Ovary (tissue), 7 donors: ENCODE measurements at regions not wholly inside any gene's neighbourhood (a gene's known extent, or its start where the extent isn't known, plus 50 kb on each side); places are given as distances from the start of the nearest gene placed in this dataset.

Experiments
- DNase-seq, 5 donors: peaks; one replicate each; pipeline ENCODE4 v3.0.0-alpha.2; 2019 to 2020
- H3K27ac ChIP-seq, 2 donors: fragments of 200-600 bp; one replicate each; pipeline versions ENCODE4 v1.5.1 to v1.8.0; 2019 to 2022
- H3K27me3 ChIP-seq: fragments of 200-600 bp; one replicate; pipeline ENCODE4 v1.8.0; 2022
- H3K36me3 ChIP-seq: fragments of 200-600 bp; sonication (generic); one replicate; pipeline ENCODE4 v1.5.1; 2019
- H3K4me1 ChIP-seq: one replicate; pipeline ENCODE4 v1.8.1; 2013; ENCODE audit warnings: mild to moderate bottlenecking, moderate library complexity; ENCODE audit not compliant: insufficient read depth
- H3K4me3 ChIP-seq: fragments of 200-600 bp; sonication (generic); one replicate; pipeline ENCODE4 v1.5.1; 2017
- H3K9me3 ChIP-seq, 2 donors: fragments of 200-600 bp in 1 of 2; sonication (generic) in 1 of 2; one replicate each; pipeline versions ENCODE4 v1.5.1 to v1.8.1; 2013 to 2019; ENCODE audit warnings: mild to moderate bottlenecking in 1 of 2, moderate library complexity in 1 of 2
- CTCF ChIP-seq, 3 donors: fragments of 450-650 bp in 2 of 3; fragments of 200-600 bp in 1 of 3; IDR thresholded peaks; one replicate each; pipeline versions ENCODE4 v1.5.1 to v1.8.0; 2016 to 2022; ENCODE audit warnings: antibody characterized with exemption in 3 of 3, mild to moderate bottlenecking in 1 of 3
- EP300 ChIP-seq: sonication (generic); formaldehyde crosslinking; IDR thresholded peaks from one replicate; pipeline ENCODE4 v1.6.1; 2017; ENCODE audit warnings: antibody characterized with exemption
- POLR2A ChIP-seq: fragments of 450-650 bp; IDR thresholded peaks from one replicate; pipeline ENCODE4 v1.6.1; 2017; ENCODE audit warnings: antibody characterized with exemption, mild to moderate bottlenecking, moderate library complexity
- WGBS, 3 donors: extraction: QIAGEN DNeasy Blood & Tissue Kit in 1 of 3; methylation state at CpG; one replicate each; pipeline versions ENCODE4 v1.1.5 to v1.1.7; 2013 to 2017; 5-methylcytosine and 5-hydroxymethylcytosine counted together
- intact Hi-C, 4 donors: fragments of 100-400 bp; cut with DNase I; formaldehyde crosslinking; loops; one replicate each; pipeline versions ENCODE4 v1.11.0 to v1.15.1; 2022 to 2023
- donor health status: DM: no; HTN: no; CAD: no; lungs with moderate emphysema.
- donor health status: DM: no; HTN: no; CAD: no.
- donor health status: Bipolar disorder and iron deficiency.
- donor health status: DM: no; HTN: no; CAD: no.
- donor health status: DM: yes; HTN: yes; CAD: no.

GRCh38 chr6:135738636-135739035 is 112.9 kb upstream of the PDE7B start:
- Histone ChIP-seq H3K27ac (no peak overlapping the region), H3K4me1 (no peaks in the 10 kb centered on the region), H3K4me3 (no peak overlapping the region), H3K27me3 (no peaks in the 10 kb centered on the region), H3K36me3 (no peaks in the 10 kb centered on the region), H3K9me3 (no peaks in the 10 kb centered on the region)
- TF ChIP-seq POLR2A: no peak
- TF ChIP-seq CTCF (IDR thresholded peaks at IDR 0.05): no peak
- TF ChIP-seq EP300: no peak
- intact Hi-C loops: no loop called here
- no peak for DNase-seq
- 27 to 44% (median 35%) methylated on average over 1 of the region's 1 CpG for WGBS, 3 donors

- whole genome bisulfite sequencing, 3 donors: 24 to 26% (median 24%) methylated on average over 7 of the region's 7 CpGs
- no peaks in the 10 kb centered on the region for H3K27me3 ChIP-seq
- intact Hi-C loops: no loop called here
- DNase-seq: no peak
- no peak overlapping the region for H3K27ac ChIP-seq
- no peaks in the 10 kb centered on the region for H3K36me3 ChIP-seq
- no peaks in the 10 kb centered on the region for H3K9me3 ChIP-seq
- no peak overlapping the region for H3K4me3 ChIP-seq
- H3K4me1 ChIP-seq: no peaks in the 10 kb centered on the region
- TF ChIP-seq CTCF (IDR thresholded peaks at IDR 0.05) (no peak), POLR2A (no peak), EP300 (no peak)
These were observed 112.2 kb upstream of the PDE7B start for GRCh38 chr6:135739288-135739687.

GRCh38 chr6:135740580-135740979 is 110.9 kb upstream of the PDE7B start:
- H3K27ac ChIP-seq: no peak overlapping the region
- 40 to 62% (median 43%) methylated on average over 1 of the region's 1 CpG for WGBS, 3 donors
- no peak overlapping the region for H3K4me3 ChIP-seq
- no peaks in the 10 kb centered on the region for H3K4me1 ChIP-seq
- H3K9me3 ChIP-seq: no peaks in the 10 kb centered on the region
- intact Hi-C loops: no loop called here
- no peak for DNase-seq
- H3K36me3 ChIP-seq: no peaks in the 10 kb centered on the region
- TF ChIP-seq POLR2A (no peak), CTCF (IDR thresholded peaks at IDR 0.05) (no peak), EP300 (no peak)
- no peaks in the 10 kb centered on the region for H3K27me3 ChIP-seq

GRCh38 chr6:135743476-135743875 is 108.0 kb upstream of the PDE7B start:
- Histone ChIP-seq H3K36me3 (no peaks in the 10 kb centered on the region), H3K4me1 (no peaks in the 10 kb centered on the region), H3K4me3 (no peak overlapping the region), H3K27ac (no peak overlapping the region), H3K27me3 (no peaks in the 10 kb centered on the region), H3K9me3 (no peaks in the 10 kb centered on the region)
- DNase-seq: no peak
- TF ChIP-seq POLR2A (no peak), EP300 (no peak), CTCF (IDR thresholded peaks at IDR 0.05) (no peak)
- intact Hi-C loops: no loop called here
- 82 to 84% (median 84%) methylated on average over 5 of the region's 5 CpGs for WGBS, 3 donors

- DNase-seq: no peak
- WGBS, 3 donors: 76 to 82% (median 79%) methylated on average over 3 of the region's 3 CpGs
- no peak for TF ChIP-seq CTCF (IDR thresholded peaks at IDR 0.05)
- TF ChIP-seq EP300: no peak
- no peak for TF ChIP-seq POLR2A
These were observed 103.3 kb upstream of the PDE7B start for GRCh38 chr6:135748189-135748588.

More at GRCh38 chr6:135748189-135748588, 103.3 kb upstream of the PDE7B start:
- Histone ChIP-seq H3K4me3 (no peak overlapping the region), H3K27ac (no peak overlapping the region), H3K36me3 (no peaks in the 10 kb centered on the region), H3K4me1 (no peaks in the 10 kb centered on the region), H3K27me3 (no peaks in the 10 kb centered on the region), H3K9me3 (no peaks in the 10 kb centered on the region)
- intact Hi-C loops: no loop called here
